DMS114 treated with DMSO at 0.1 percent for 48 hours (cell line): ENCODE measurements at regions not wholly inside any gene's neighbourhood (a gene's known extent, or its start where the extent isn't known, plus 50 kb on each side); places are given as distances from the start of the nearest gene placed in this dataset.

Experiments
- DNase-seq: peaks from one replicate; lab custom pipeline; 2025; ENCODE audit not compliant: unreplicated experiment; lab: John Stamatoyannopoulos, UW

DNA sequence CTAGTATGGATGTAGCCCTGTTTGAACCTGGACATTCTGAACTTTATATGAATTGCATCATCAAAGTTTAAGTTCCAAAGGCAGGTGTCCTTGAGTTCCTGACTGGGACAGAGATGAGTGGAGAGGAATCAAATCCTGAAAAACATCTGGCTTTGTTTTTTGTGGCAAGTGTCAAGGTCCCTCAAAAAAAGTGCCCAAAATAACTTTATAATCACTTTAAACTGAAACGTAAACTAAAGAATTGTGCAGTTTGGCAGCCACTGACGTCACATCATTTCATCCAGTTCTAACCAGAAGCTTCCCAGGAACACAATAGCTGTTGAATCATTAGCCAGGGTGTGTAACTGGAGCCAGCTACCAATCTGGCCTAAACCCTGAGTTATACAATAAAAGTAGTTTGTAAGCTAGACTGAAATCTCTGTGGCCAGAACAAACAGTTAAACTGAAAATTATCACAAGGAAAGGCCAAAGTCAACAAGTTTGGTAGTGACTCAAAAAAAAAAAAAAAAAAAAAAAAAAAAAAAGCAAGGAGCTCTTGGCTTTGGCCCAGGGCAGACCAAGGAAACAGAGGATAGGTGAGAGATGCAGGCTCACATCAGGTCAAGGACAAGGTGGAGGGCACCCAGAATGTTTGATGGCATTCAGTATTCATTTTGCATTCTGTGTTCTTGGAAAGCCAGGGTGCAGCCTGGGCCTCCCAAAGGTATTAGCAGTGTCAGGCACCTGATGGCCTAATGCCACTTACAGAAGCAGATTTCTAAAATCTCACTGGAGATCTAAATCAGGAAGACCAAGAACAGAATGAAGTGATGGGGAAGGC, 74.3 kb downstream of the TNFSF18 start:
- DNase-seq, result no peak

DNA sequence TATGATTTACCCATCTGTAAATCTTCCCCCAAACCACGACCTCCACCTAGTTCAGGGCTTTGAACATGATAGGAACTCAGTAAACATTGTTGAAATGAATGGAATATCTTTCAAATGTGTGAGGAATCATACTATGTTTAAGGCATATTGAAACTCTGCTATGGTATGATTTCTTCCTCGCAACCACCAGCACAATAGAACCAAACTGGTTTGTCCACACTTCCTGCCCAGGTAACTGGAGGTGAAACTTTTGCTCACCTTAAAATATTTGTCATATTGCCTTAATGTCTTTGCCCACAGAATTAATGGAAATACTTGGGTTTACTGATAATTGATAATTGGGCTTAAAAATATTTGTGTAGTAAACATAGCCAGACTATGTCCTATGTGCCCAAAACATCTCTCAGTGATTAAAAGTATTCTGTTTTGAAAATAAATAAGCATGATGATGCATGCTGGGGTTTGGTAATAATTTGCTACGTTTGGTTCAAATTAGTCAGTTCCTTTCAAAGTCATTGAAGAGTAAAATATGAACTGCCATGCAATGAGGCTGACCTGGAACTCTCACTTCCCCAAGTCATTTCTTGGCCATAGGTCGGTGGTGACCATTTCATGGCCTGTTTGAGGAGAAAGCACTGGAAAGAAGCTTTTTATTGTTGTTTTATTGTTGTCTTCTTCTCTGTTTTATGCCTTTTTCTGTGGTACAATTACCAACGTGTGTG, 73.3 kb downstream of the TNFSF18 start:
- DNase-seq, result no peak

DNA sequence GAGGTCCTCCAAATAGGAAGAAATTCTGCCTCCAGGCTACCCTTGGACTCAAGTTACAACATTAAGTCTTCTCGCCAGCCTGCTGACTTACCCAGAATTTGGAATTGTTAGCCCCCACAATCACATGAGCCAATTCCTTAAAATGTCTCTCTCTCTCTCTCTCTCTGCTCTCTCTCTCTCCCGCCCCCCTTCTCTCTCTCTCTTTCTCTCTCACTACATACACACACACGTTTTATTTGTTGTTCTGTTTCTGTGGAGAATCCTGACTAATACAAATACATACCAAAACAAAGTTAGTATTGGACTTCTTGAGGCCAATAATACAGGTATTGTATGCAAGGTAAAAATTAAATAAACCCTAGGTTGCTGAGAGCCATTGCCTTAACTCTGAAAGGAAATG, 72.1 kb downstream of the TNFSF18 start:
- DNase-seq, result no peak

DNA sequence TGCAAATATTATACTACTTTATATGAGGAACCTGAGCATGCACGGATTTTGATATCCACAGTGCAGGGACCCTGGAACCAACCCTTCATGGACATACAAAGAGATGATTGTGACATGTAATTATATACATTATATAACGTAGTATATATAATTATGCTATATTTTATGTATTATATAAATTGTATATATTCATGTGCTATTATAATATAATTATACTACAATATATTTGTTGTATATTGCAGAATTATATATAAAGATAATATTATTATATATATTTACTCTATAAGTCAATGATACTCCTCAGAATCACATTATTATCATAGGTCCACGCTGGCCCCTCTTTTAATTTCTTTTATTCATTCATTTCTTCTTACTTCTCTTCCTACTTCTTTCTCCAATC, 70.9 kb downstream of the TNFSF18 start:
- no peak for DNase-seq

DNA sequence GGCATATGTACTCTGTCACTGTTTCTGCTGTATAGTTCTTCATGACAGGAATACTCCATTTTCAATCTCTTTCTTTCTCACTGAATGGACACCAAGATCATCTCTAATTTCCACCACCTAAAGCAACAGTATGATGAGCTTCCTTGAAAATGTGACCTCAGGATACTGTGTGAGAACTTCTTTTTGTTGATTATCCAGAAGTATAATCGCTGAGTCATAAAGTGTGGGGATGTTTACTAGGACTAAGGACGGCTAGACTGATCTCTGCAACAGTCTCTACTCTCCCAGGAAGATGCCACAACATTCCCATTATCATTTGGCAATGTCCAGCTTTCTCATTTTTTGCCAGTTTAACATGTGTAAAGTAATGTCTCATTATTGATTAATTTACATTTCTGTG, 70.3 kb downstream of the TNFSF18 start:
- no peak for DNase-seq

DNA sequence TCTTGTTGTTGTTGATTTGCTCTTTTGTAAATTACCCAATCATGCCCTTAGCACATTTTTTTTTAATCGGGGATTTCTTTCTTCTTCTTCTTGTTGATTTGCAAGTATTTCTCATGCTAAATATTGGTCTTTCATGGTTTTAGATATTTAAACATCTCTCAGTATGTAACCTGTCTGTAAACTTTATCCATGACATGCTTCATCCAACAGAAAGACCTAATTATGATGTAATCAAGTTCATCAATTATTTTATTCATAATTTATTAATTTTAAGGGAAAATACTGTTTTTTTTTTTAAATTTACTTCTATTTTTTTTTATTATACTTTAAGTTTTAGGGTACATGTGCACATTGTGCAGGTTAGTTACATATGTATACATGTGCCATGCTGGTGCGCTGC, 69.8 kb downstream of the TNFSF18 start:
- no peak for DNase-seq
